ENCODE measurements at regions not wholly inside any gene's neighbourhood (a gene's known extent, or its start where the extent isn't known, plus 50 kb on each side); places are given as distances from the start of the nearest gene placed in this dataset.
"Not testable (repeated sequence)": the region's sequence is repeated elsewhere in the genome, so short reads cannot be mapped to it uniquely, and the experiment has no call there.

DNA sequence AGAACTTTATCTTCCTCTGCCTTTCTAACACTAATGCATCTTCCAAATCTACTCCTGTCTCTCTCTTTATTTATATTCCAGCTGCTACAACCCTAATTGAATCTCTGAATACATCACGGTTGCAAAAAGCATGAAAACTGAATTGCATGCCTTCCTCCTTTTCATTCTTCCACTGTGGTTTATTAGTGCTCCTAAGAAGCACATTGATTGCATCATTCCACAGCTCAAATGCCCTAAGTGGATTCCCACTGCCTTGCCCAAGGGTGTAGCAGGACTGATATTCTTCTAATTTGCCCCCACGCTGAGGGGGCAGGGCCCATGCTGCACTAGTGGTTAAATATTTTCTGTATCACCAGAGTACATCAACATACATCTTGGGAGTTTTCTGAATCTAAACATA is 640.8 kb downstream of the EFNB2 start:
- POLR2A ChIA-PET: no interaction called here
- H3K27ac Mint-ChIP-seq: no peak overlapping the region
- no peak overlapping the region for H3K4me3 Mint-ChIP-seq
- H3K36me3 Mint-ChIP-seq (ENCODE audit: low read depth): no peaks in the 10 kb centered on the region
- no peaks in the 10 kb centered on the region for H3K4me1 Mint-ChIP-seq
- DNase-seq: no peak
- peaks cover 3% of the 10 kb centered on the region for H3K9me3 Mint-ChIP-seq
- no peaks in the 10 kb centered on the region for H3K27me3 Mint-ChIP-seq
- CTCF ChIA-PET: no interaction called here

DNA sequence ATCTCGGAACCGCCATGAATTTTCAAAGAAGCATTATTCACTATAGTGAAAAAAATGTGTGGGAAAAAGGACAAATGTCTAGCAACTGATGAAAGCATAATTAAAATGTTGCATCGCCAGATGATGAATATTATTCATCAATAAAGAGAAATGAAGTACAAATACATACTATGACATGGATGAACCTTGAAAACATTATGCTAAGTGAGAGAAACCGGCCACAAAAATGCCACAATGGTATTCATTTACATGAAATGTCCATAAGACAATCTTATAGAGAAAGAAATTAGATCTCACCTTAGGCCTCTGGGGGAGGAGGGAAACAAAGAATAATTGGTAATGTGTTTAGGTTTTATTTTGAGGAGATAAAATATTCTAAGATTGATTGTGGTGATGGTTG is 645.0 kb downstream of the EFNB2 start:
- ChIA-PET CTCF (no interaction called here), POLR2A (no interaction called here)
- Mint-ChIP-seq H3K27me3 (no peaks in the 10 kb centered on the region), H3K4me1 (no peaks in the 10 kb centered on the region), H3K36me3 (ENCODE audit: low read depth) (no peaks in the 10 kb centered on the region), H3K4me3 (no peak overlapping the region), H3K27ac (no peak overlapping the region), H3K9me3 (no peaks in the 10 kb centered on the region)
- DNase-seq: no peak

DNA sequence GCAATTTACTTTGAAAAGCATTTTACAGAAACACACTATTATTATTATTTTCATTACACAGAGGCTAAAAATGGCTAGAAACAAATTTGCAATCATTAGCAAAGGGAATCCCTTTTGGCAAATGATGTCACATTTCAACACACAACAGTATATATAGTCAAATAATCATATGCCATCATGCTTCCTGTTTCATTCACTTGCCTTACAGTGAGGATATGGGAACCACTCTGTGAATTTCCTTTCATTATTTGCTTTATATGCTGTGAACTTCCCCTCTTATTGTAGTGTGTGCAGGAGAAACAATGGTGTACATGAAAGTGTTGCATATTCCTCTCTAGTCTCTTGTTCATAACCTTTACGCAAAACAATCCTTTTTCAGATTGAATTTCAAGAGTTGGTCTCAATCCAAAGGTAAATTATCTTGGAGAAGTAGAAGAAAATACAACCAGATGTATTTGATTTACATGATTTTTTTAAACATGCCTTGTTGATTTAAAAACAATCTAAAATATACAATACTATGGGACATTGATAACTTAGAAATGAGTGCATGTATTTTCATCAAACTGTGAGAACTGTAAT is 657.3 kb downstream of the EFNB2 start:
- POLR2A ChIA-PET: no interaction called here
- Mint-ChIP-seq H3K4me1 (no peaks in the 10 kb centered on the region), H3K27ac (no peak overlapping the region), H3K27me3 (no peaks in the 10 kb centered on the region), H3K36me3 (ENCODE audit: low read depth) (no peaks in the 10 kb centered on the region), H3K9me3 (no peaks in the 10 kb centered on the region), H3K4me3 (no peak overlapping the region)
- CTCF ChIA-PET: no interaction called here
- DNase-seq: no peak

DNA sequence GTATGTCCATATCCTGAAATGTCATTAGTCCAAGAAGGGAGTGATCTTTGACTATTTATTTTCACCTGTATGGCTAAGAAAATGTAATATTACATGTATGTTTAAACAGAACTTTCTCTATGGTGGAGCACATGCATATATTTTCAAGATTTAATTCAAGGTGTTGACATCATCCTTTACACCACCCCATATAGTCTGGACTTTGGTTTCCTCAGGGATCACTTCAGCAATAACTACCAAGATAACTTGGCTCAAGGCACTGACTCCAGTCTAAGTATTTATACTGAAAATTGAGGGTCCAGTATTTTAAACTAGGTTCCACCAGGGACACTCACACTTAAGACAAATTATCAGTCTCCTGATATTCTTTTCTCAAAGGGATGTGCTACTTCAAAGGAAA is 660.6 kb downstream of the EFNB2 start:
- H3K36me3 Mint-ChIP-seq (ENCODE audit: low read depth): no peaks in the 10 kb centered on the region
- CTCF ChIA-PET: no interaction called here
- no peak for DNase-seq
- H3K4me1 Mint-ChIP-seq: no peaks in the 10 kb centered on the region
- no peak overlapping the region for H3K27ac Mint-ChIP-seq
- POLR2A ChIA-PET: no interaction called here
- H3K9me3 Mint-ChIP-seq: no peaks in the 10 kb centered on the region
- no peak overlapping the region for H3K4me3 Mint-ChIP-seq
- no peaks in the 10 kb centered on the region for H3K27me3 Mint-ChIP-seq

DNA sequence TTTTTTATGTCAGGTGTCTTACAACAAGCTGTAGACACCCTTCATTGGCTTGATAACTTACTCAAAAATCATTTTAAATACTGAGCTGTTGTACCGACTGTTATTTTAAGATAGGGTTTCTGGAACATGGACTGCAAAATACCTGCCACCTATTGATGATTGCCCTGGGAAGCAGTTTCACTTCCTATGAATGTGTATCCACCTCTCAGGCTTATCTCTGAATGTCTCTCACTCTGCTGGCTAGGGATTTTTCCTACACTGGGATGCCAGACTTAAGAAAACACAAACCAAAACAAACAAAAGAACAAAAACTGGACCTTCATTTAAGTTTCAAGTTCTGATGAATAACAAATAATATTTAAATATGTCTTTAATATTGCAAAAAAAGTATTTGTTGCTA is 663.7 kb downstream of the EFNB2 start:
- H3K27ac Mint-ChIP-seq: no peak overlapping the region
- H3K27me3 Mint-ChIP-seq: no peaks in the 10 kb centered on the region
- H3K4me1 Mint-ChIP-seq: no peaks in the 10 kb centered on the region
- POLR2A ChIA-PET: no interaction called here
- no peak overlapping the region for H3K4me3 Mint-ChIP-seq
- CTCF ChIA-PET: no interaction called here
- no peaks in the 10 kb centered on the region for H3K36me3 Mint-ChIP-seq (ENCODE audit: low read depth)
- no peak for DNase-seq
- no peaks in the 10 kb centered on the region for H3K9me3 Mint-ChIP-seq

DNA sequence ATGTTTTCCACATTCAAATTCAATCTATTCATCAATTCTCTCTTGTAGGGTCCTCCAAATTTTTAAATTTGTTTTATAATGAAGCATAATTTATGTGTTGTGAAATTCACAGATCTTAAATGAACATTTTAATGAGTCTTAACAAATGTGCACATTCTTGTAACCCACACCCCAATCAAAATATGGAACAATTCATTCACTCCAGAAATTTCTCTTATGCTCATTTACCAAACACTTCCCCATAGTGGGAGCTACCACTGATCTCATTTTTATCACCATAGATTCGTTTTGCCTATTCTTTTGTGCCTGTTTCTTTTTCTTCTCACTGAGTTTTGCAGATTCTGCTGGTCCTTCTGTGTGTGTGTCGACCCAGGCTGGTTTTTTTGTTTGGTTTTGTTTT is 664.1 kb downstream of the EFNB2 start:
- Mint-ChIP-seq H3K36me3 (ENCODE audit: low read depth) (no peaks in the 10 kb centered on the region), H3K27ac (no peak overlapping the region), H3K4me3 (no peak overlapping the region), H3K9me3 (no peaks in the 10 kb centered on the region), H3K4me1 (no peaks in the 10 kb centered on the region), H3K27me3 (no peaks in the 10 kb centered on the region)
- no peak for DNase-seq
- CTCF ChIA-PET: no interaction called here
- POLR2A ChIA-PET: no interaction called here

DNA sequence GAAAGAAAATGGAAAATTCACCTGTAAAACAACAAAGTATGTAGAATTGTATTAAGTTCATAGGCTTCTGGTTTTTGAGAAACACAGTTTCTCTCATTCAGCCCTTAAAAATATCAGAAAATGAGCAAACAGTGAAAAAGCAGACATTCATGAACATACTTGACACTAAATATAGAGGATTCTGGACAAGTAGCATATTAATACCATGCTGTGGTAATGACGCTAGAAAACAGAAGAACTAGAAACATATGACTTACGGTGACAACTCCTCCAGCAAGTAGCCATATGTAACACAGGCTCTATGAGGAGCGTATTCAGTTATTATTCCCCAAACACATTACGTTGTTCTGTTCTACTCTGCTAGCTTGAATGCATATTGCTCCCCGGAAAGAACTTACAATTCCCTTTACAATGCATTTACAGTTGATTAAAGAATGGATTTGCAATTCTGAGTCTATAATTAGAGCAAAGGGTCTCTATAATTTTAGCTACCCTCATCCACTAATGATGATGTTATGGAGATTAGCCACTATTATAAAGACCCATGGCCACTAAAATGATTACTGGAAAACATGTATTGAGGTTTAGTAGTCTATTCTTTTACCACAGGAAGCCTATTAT is 672.1 kb downstream of the EFNB2 start:
- H3K27me3 Mint-ChIP-seq: no peaks in the 10 kb centered on the region
- H3K9me3 Mint-ChIP-seq: no peaks in the 10 kb centered on the region
- ChIA-PET CTCF (no interaction called here), POLR2A (no interaction called here)
- no peaks in the 10 kb centered on the region for H3K4me1 Mint-ChIP-seq
- H3K4me3 Mint-ChIP-seq: no peak overlapping the region
- H3K27ac Mint-ChIP-seq: no peak overlapping the region
- DNase-seq: no peak
- no peaks in the 10 kb centered on the region for H3K36me3 Mint-ChIP-seq (ENCODE audit: low read depth)

DNA sequence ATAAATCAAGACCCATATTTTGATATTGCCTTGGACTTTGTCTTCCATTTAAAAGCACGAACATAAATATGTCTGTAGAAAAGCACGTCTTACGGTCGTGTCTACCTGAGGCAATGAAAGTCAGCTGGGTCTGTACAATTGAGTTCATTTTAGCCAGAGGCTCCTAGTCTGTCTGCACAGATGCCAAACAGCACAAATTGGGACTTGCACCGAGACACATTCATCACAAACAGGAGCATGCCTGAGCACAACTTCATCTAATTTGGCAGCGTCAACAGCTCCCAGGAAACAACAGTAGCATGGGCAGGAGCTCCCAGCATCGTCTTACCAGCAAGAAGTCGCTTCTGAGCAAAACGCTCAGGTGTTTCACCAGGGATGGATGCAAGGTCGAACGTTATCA is 687.0 kb downstream of the EFNB2 start:
- ChIA-PET POLR2A (no interaction called here), CTCF (no interaction called here)
- no peaks in the 10 kb centered on the region for H3K9me3 Mint-ChIP-seq
- H3K4me3 Mint-ChIP-seq: no peak overlapping the region
- DNase-seq: no peak
- no peaks in the 10 kb centered on the region for H3K36me3 Mint-ChIP-seq (ENCODE audit: low read depth)
- H3K4me1 Mint-ChIP-seq: no peaks in the 10 kb centered on the region
- H3K27me3 Mint-ChIP-seq: no peaks in the 10 kb centered on the region
- no peak overlapping the region for H3K27ac Mint-ChIP-seq

DNA sequence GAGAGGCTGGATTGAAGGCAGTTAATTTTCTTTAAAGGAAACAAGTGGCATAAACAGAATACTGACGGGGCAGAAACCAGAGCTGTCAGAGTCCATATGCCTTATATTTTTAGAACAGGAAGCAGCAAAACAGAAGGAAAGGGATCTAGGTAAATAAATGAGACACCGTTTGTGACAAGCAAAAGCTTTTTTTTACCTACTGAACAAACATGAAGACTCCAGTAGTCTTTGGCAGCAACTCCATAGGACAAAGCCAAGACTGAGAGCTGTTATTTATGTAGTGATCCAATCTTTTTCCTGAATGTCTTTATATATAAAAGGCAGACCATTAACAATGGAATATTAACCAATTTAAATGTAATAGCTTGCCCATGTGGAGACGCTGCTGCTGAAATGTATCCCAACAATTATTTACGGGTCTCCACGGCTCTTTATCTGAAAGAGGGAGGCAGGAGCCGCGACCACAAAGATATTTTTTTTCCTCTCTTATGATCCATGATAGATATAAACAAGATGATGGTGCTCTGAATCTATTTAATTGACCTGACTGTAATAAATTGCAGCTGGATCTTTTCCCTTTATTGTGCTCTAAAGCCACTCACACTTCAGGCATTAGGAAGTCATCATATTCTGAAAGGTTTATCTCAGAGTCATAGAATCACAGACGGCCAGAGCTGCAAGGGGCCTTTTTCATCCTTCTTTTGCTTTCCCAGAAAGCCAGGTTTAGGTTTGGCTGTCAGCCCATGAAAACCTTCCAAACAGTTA is 687.8 kb downstream of the EFNB2 start:
- Mint-ChIP-seq H3K9me3 (no peaks in the 10 kb centered on the region), H3K4me1 (no peaks in the 10 kb centered on the region), H3K27ac (no peak overlapping the region), H3K27me3 (no peaks in the 10 kb centered on the region), H3K4me3 (no peak overlapping the region), H3K36me3 (ENCODE audit: low read depth) (no peaks in the 10 kb centered on the region)
- ChIA-PET POLR2A (no interaction called here), CTCF (no interaction called here)
- no peak for DNase-seq

DNA sequence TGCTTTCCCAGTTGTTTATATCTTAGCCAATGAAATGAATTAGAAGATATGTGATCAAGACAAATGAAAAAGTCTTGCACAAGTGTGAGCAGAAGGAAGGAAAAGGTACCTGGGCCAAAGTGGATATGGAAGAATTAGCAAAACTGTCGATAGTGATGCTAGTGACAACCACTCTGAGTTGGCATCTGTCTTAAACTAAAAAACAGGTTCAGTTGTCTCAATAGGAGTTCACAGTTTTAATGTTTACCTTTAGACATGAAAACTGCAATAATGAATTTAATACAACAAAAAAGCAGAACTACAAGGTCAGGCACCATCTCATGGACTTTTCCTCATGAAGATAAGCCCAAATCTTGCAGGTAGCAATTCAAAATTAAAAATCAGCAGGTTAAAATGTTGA is 688.5 kb downstream of the EFNB2 start:
- Mint-ChIP-seq H3K36me3 (ENCODE audit: low read depth) (no peaks in the 10 kb centered on the region), H3K27ac (no peak overlapping the region), H3K27me3 (no peaks in the 10 kb centered on the region), H3K4me1 (no peaks in the 10 kb centered on the region), H3K4me3 (no peak overlapping the region), H3K9me3 (no peaks in the 10 kb centered on the region)
- no peak for DNase-seq
- CTCF ChIA-PET: no interaction called here
- POLR2A ChIA-PET: no interaction called here

DNA sequence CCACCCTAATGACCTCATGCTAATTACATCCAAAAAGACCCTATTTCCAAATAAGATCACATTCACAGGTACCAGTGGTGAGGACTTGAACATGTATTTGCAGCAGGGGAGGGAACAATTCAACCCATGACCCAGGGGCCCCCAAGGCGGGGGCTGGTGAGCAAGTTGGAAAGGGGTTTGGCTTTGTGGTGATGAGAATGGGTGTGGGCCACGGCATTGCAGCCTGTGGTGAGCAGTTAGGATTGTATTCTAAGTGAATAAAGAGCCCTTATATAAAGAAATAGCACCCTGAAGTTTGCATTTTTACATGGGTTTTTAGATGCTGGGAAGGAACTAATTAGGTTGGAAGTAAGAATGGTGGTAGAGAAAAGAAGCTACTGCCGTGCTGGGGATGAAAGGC is 694.2 kb downstream of the EFNB2 start:
- ChIA-PET POLR2A (no interaction called here), CTCF (no interaction called here)
- no peaks in the 10 kb centered on the region for H3K9me3 Mint-ChIP-seq
- no peaks in the 10 kb centered on the region for H3K4me1 Mint-ChIP-seq
- DNase-seq: no peak
- H3K4me3 Mint-ChIP-seq: no peak overlapping the region
- H3K27ac Mint-ChIP-seq: no peak overlapping the region
- H3K27me3 Mint-ChIP-seq: no peaks in the 10 kb centered on the region
- no peaks in the 10 kb centered on the region for H3K36me3 Mint-ChIP-seq (ENCODE audit: low read depth)

DNA sequence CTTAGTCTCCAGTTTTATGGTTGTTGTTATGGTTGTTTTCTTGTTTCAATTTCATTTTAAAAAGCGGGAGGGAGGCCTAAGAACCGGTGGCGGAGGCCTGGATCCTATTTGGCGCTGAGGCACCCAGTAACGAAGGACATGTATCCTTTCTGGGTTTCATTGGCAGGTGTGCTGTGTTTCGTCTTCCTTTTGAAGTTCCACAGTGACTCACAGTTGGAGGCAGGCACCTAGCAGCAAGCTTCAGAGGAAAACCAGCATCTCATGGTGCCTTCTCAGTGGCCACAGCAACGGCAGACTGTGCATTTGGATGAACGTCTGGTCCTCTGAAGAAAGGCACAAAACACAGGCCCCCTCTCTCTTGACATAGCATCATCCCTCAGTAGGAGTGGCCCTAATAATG is 697.2 kb downstream of the EFNB2 start:
- CTCF ChIA-PET: no interaction called here
- POLR2A ChIA-PET: no interaction called here
- no peaks in the 10 kb centered on the region for H3K27me3 Mint-ChIP-seq
- no peaks in the 10 kb centered on the region for H3K36me3 Mint-ChIP-seq (ENCODE audit: low read depth)
- no peak overlapping the region for H3K4me3 Mint-ChIP-seq
- H3K9me3 Mint-ChIP-seq: no peaks in the 10 kb centered on the region
- DNase-seq: no peak
- H3K4me1 Mint-ChIP-seq: no peaks in the 10 kb centered on the region
- no peak overlapping the region for H3K27ac Mint-ChIP-seq

DNA sequence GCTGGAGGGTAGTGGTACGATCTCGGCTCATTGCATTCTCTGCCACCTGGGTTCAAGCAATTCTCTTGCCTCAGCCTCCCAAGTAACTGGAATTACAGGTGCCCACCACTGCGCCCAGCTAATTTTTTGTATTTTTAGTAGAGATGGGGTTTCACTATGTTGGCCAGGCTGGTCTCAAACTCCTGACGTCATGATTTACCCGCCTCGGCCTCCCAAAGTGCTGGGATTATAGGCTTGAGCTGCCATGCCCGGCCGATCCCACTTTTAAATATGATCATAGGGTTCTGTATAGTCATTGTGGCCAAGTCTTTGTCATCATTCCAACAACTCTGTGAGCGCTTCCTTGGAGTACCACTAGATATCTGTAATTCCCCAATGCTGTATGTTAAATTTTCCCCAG is 698.2 kb downstream of the EFNB2 start:
- H3K9me3 Mint-ChIP-seq; H3K27me3 Mint-ChIP-seq; POLR2A ChIA-PET; CTCF ChIA-PET; H3K4me1 Mint-ChIP-seq; H3K4me3 Mint-ChIP-seq; DNase-seq; H3K27ac Mint-ChIP-seq; H3K36me3 Mint-ChIP-seq (ENCODE audit: low read depth): not testable (repeated sequence)

DNA sequence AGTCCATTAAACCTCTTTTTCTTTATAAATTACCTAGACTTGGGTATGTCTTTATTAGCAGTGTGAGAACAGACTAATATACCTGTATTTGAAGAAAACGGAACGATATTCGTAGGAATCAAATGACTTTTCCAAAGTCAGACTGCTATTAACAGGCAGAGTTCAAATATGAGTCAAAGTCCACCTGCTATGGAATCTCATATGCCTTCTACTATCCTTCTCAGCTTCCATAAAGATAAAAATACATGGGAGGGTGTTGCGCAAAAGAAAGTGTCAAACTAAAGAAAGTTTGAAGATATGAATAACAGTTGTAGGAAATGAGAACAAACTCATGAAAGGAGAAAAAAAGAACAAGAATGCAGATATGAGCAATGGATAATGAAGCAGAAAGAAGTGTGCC is 704.6 kb downstream of the EFNB2 start:
- H3K27ac Mint-ChIP-seq: no peak overlapping the region
- POLR2A ChIA-PET: no interaction called here
- CTCF ChIA-PET: no interaction called here
- H3K9me3 Mint-ChIP-seq: no peaks in the 10 kb centered on the region
- no peaks in the 10 kb centered on the region for H3K36me3 Mint-ChIP-seq (ENCODE audit: low read depth)
- no peak overlapping the region for H3K4me3 Mint-ChIP-seq
- no peak for DNase-seq
- H3K27me3 Mint-ChIP-seq: no peaks in the 10 kb centered on the region
- no peaks in the 10 kb centered on the region for H3K4me1 Mint-ChIP-seq
